ENCODE measurements at regions not wholly inside any gene's neighbourhood (a gene's known extent, or its start where the extent isn't known, plus 50 kb on each side); places are given as distances from the start of the nearest gene placed in this dataset.
"Not testable (repeated sequence)": the region's sequence is repeated elsewhere in the genome, so short reads cannot be mapped to it uniquely, and the experiment has no call there.

GRCh38 chr10:114875590-114876081 lies 54.1 kb downstream of the FHIP2A start:
- TF ChIP-seq BACH1 (IDR thresholded peaks at IDR 0.05; ENCODE audit: borderline replicate concordance); BHLHE40 (IDR thresholded peaks at IDR 0.05; ENCODE audit: borderline replicate concordance in 1 of 2, low read depth in 2 of 2, low read length in 1 of 2); NFIC (IDR thresholded peaks at IDR 0.05; ENCODE audit: low read depth, low read length); CTCF (IDR thresholded peaks at IDR 0.05 in 2 of 3, conservative IDR thresholded peaks at IDR 0.05 in 1 of 3; ENCODE audit: control insufficient read depth in 2 of 3, extremely low read depth in 1 of 3, insufficient read depth in 1 of 3, low read depth in 3 of 3, low read length in 3 of 3); POLR2AphosphoS5 (IDR thresholded peaks at IDR 0.05; ENCODE audit: low read length); IKZF1 (conservative IDR thresholded peaks at IDR 0.05): not testable (repeated sequence)
